Mesothelial cell of epicardium (in vitro differentiated cells): ENCODE measurements at regions not wholly inside any gene's neighbourhood (a gene's known extent, or its start where the extent isn't known, plus 50 kb on each side); places are given as distances from the start of the nearest gene placed in this dataset.

ENCODE experiments used
- DNase-seq, 2 experiments: peaks; one replicate each; pipeline ENCODE4 v3.0.0; 2021; ENCODE audit warnings: low spot score in 2 of 2; ENCODE audit not compliant: unreplicated experiment in 2 of 2
- H3K27ac Mint-ChIP-seq: 2 replicates; pipeline ENCODE4 v1.8.0; 2021; ENCODE audit warnings: mixed read lengths
- H3K27me3 Mint-ChIP-seq: 2 replicates; pipeline ENCODE4 v1.8.0; 2021; ENCODE audit warnings: low read depth, mixed read lengths
- H3K36me3 Mint-ChIP-seq: 2 replicates; pipeline ENCODE4 v1.8.0; 2021; ENCODE audit warnings: mixed read lengths
- H3K4me1 Mint-ChIP-seq: 2 replicates; pipeline ENCODE4 v1.8.0; 2021; ENCODE audit warnings: mixed read lengths
- H3K4me3 Mint-ChIP-seq: 2 replicates; pipeline ENCODE4 v1.8.0; 2021; ENCODE audit warnings: mild to moderate bottlenecking, moderate library complexity, mixed read lengths
- H3K9me3 Mint-ChIP-seq: 2 replicates; pipeline ENCODE4 v1.8.0; 2021; ENCODE audit warnings: mixed read lengths
- TF ChIP-seq, protein P1 (sequence below): fragments of 200-600 bp; sonication (generic); IDR thresholded peaks from one replicate; pipeline ENCODE4 v1.5.0; 2021; ENCODE audit warnings: antibody characterized with exemption; ENCODE audit not compliant: unreplicated experiment

DNA sequence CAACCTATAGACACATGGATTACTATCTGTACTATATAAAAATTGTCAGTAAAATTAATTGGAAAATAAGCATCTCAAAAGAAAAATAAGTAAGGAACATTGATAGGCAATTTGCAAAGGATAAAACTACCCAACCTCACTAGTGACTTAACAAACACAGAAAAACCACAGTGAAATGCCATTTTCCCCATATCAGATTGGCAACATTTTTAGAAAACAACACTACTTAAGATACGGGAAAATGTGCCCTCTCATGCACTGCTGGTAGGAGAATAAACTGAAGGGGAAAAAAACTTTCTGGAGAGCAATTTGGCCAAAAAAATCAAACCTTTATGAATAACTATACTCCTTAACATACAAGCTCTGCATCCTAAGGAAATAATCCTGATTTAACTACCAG is 254.0 kb downstream of the DEPDC1B start:
- Mint-ChIP-seq H3K27ac (no peak overlapping the region), H3K9me3 (peaks cover 7% of the 10 kb centered on the region), H3K36me3 (peaks cover 6% of the 10 kb centered on the region), H3K27me3 (no peaks in the 10 kb centered on the region), H3K4me1 (peaks cover 35% of the 10 kb centered on the region), H3K4me3 (no peak overlapping the region)
- DNase-seq, result no peak
- TF ChIP-seq, protein P1, sequence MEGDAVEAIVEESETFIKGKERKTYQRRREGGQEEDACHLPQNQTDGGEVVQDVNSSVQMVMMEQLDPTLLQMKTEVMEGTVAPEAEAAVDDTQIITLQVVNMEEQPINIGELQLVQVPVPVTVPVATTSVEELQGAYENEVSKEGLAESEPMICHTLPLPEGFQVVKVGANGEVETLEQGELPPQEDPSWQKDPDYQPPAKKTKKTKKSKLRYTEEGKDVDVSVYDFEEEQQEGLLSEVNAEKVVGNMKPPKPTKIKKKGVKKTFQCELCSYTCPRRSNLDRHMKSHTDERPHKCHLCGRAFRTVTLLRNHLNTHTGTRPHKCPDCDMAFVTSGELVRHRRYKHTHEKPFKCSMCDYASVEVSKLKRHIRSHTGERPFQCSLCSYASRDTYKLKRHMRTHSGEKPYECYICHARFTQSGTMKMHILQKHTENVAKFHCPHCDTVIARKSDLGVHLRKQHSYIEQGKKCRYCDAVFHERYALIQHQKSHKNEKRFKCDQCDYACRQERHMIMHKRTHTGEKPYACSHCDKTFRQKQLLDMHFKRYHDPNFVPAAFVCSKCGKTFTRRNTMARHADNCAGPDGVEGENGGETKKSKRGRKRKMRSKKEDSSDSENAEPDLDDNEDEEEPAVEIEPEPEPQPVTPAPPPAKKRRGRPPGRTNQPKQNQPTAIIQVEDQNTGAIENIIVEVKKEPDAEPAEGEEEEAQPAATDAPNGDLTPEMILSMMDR, result no peak

DNA sequence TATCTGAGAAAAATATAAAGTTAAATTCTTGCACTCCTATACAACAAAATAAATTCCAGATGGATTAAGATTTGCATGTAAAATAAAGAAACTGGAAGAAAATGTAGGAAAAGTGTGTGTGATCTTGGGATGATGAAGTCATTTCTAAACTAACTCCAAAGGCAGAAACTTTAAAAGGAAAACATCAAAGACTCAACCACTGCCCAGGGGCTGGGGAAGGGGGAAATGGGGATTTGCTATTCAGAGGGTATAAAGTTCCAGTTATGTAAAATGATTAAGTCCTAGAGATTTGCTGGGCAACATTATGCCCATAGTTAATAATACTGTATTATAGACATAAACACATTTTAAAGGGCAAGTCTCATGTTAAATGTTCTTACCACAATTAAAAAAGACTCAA is 254.5 kb downstream of the DEPDC1B start:
- Mint-ChIP-seq H3K4me3 (no peak overlapping the region), H3K4me1 (peaks cover 35% of the 10 kb centered on the region), H3K36me3 (peaks cover 6% of the 10 kb centered on the region), H3K27ac (peak overlapping the region; percentile 70), H3K9me3 (peaks cover 7% of the 10 kb centered on the region), H3K27me3 (no peaks in the 10 kb centered on the region)
- TF ChIP-seq, protein P1, result no peak
- no peak for DNase-seq

- H3K4me3 Mint-ChIP-seq, result no peak overlapping the region
Measured at GRCh38 chr5:60444661-60445360, 255.2 kb downstream of the DEPDC1B start.

GRCh38 chr5:60439552-60439951 is 260.4 kb downstream of the DEPDC1B start:
- TF ChIP-seq, protein P1, result no peak
- no peak for DNase-seq
- peaks cover 7% of the 10 kb centered on the region for H3K9me3 Mint-ChIP-seq
- no peak overlapping the region for H3K4me3 Mint-ChIP-seq
- peaks cover 26% of the 10 kb centered on the region for H3K4me1 Mint-ChIP-seq
- H3K27ac Mint-ChIP-seq, result no peak overlapping the region
- H3K27me3 Mint-ChIP-seq, result no peaks in the 10 kb centered on the region
- peaks cover 6% of the 10 kb centered on the region for H3K36me3 Mint-ChIP-seq

More at GRCh38 chr5:60444661-60445360, 255.2 kb downstream of the DEPDC1B start:
- Mint-ChIP-seq H3K36me3 (peaks cover 6% of the 10 kb centered on the region), H3K4me1 (peaks cover 35% of the 10 kb centered on the region), H3K27me3 (no peaks in the 10 kb centered on the region), H3K9me3 (peaks cover 7% of the 10 kb centered on the region), H3K27ac (peak overlapping the region; percentile 22)
- DNase-seq, result no peak
- TF ChIP-seq, protein P1, result no peak

GRCh38 chr5:60437308-60437707 is 262.7 kb downstream of the DEPDC1B start:
- no peak overlapping the region for H3K4me3 Mint-ChIP-seq
- H3K27me3 Mint-ChIP-seq, result no peaks in the 10 kb centered on the region
- TF ChIP-seq, protein P1, result no peak
- peaks cover 26% of the 10 kb centered on the region for H3K4me1 Mint-ChIP-seq
- peaks cover 14% of the 10 kb centered on the region for H3K36me3 Mint-ChIP-seq
- no peak overlapping the region for H3K27ac Mint-ChIP-seq
- no peak for DNase-seq
- H3K9me3 Mint-ChIP-seq, result peaks cover 20% of the 10 kb centered on the region
